GM19438 (cell line): ENCODE measurements at regions not wholly inside any gene's neighbourhood (a gene's known extent, or its start where the extent isn't known, plus 50 kb on each side); places are given as distances from the start of the nearest gene placed in this dataset.
"Not testable (repeated sequence)": the region's sequence is repeated elsewhere in the genome, so short reads cannot be mapped to it uniquely, and the experiment has no call there.

Source experiments
- ATAC-seq: cut with Tn5 transposase; IDR thresholded peaks from one replicate; pipeline ENCODE4 v1.9.1; 2021; ENCODE audit warnings: low read depth; ENCODE audit not compliant: unreplicated experiment

DNA sequence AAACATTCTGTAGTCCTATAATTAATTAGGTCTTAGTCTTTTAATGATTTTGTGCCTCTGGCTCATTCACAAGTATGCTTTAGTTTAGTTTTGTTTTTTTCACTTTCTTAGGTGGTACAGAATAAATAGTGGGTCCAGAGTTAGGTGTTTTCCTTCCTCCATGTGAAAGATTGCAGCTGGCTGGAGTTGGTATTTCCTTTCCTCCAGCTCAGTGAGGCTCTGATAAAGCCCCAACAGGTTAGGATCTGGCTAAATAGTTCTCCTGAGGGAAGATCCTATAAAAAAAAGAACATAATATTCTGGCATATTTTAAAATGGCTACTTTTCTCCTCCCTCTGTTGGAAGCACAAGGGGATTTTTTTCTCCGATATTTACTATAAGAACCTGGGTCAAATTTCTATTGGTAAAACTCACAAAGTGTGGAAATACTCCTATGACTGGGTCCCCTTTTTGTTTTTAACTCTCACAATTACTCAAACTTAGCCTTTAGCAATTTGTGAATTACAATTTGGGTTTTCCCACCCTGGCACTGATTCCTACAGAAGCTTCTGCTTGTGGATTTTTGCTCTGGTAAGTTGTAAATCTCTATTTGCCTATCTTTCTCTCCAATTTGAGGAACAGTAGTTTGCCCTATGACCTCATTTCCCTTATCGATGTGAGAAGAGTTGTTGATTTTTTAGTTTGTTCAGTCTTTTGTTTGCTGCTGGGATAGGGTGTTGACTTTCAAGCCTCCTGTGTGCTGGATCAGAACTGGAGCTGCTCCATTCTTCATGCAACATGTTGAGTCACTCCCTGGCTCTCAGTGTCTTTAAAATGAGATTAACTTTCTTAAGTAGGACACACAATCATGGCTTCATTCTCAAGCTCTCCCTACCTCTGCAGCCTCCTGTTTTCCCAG is 500.9 kb downstream of the RNF144A start:
- no peak for ATAC-seq

DNA sequence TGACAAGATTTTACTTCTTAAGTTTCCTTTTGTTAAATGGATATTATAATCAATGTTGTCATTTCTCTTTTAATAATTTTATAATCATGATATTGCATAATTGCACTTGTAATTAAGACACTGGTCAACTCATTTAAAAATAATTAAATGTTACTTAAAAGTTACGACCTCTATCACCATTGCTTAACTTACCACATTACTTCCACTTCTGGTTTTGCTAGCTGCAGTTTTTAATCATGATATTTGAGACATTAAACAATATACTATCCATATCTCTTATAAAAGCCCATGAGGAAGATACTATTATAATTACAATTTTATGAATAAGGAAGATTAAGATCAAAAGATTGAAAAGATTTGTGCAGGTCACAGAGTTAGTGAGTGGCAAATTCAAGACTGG is 502.0 kb downstream of the RNF144A start:
- ATAC-seq, result no peak

DNA sequence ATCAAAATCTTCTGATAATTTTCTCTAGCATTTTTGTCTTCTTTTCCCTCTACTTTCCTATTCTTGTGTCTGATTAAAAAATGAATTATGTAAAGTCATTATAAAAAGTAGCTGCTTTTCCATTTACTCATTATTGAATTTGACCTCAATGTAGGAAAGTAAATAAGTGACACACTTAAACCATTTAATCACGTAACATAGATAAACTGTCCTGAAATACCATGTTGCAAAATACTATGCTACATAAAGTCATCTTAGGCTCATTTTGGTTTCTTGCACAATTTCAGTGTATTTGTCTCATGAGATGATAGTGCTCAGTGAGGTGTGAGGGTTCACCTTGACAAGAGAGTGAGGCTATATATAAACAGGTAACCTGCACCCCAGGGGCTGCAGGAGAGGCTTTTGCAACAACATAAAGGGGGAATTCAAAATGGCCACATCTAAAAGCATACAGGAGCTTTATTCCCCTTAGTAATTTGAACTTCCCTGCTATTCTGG is 502.7 kb downstream of the RNF144A start:
- ATAC-seq, result no peak

DNA sequence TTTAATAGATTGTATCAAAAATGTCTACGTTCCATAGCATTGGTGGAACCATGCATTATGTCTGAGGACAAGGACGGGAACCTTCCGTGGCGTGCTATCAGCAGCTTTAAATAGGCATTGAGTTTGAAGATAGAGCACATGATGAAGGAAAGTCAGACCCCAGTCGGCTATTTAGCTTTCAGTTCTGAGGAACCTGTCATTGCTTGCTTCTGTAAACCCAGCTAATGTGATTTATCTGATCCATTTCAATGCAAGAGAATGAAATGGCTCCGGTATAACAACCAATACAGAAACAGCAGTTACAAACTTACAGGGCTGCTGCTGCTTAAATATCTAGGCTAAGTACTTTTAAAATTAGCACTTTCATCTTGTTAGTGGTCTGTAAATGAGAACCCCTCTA is 503.3 kb downstream of the RNF144A start:
- no peak for ATAC-seq

DNA sequence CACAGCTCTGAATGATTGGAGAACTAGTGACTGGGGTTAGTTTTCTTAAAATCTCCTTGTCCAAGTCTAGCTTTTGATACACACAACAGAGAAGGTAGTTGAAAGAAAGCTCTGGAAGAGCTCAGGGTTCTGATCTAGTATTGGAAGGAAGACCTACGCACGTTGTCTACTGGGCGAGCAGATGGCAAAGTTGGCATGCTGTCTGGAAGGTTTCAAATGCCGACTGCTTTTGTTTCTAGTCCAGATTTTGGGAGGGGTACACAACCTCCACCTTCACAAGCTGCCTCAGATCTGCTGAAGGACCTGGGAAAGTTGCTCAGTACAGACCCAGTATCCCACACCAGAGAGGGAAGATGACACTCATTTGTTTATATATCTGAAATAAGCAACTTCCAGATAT is 507.3 kb downstream of the RNF144A start:
- no peak for ATAC-seq

DNA sequence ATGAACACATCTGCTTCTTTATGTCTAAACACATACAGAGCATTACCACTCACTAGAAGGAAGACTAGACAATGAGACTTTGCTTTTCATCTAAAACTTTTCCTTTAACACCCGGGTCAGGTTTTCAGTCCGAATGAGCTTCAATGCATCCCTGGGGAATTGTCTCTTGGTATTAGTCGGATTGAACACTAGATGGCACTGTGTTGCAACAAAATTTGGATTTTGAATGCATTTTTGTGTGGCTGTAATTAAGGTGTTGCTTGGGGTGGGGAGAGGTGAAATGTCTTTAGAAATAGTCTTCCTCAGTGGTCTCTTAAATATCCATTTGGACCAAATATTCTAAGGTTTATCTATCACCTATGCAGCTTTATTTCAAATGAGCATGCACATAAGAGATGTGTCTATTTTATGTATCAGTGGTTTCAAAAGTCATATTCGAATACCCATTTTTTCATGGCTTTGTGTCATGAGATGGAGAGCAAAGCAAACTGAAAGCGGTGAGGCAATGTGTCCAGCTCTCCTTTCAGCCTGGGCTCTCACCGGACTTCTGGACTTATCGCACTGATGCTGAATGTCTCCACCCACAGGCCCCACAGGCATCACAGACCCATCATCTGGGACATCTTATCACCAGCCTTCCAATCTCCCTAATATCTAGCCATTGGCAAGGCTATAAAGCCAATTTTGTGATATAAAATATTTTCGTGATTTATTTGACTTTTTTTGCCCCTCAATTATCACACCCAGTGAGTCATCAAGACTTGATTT is 510.3 kb downstream of the RNF144A start:
- ATAC-seq, result no peak

DNA sequence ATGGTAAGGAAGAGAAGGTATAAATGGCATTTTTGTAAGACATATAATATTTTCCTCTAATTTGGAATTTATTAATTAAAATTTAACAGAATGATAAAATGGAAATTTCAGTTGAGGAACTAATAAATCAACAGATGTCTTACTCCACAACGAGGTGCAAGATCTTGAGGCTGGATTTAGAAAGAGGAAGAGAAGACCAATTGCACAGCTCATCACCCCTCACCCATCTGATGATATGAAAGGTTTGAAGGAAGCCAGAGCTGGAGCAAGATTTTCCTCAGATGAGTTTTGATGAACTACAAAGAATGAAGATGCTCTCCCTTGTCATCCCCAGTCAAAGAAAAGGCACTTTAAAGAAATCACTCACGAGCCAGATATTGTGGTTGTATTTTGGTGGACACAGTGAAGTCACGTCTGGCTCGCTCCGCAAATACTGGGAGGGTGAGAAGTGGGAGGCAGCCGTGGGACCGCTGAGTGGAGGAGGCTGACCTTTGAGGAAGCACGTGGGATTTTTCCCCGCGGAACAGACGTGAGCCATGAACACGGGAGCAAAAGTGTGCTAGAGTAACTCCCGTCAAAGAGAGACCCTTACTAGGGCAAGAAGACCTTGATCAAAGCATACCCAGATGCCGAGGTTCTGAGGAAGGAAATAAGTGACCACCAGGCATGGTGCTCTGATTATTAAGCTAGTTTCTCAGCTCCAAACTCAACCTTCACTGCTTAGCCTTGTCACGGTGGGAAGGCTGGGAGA is 511.4 kb downstream of the RNF144A start:
- ATAC-seq, result no peak

DNA sequence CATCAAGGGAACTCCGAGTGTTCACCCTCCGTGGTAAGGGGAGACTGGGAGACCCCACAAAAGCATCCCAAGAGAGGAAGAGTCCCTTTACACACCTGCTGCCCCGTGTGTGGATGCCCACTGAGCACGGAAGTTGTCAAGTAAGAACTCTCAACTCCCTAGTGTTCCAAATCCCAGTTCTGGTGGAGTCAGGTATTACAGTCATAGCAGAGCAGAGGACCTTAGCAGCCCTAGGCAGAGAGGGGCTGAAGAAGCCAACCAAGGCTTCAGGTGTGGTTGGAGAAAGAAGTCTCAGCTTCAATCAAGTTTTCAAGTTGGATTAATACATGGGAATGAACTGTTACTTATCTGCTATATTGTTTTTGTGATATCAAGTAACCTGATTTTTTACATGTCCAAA is 512.5 kb downstream of the RNF144A start:
- ATAC-seq, result no peak

DNA sequence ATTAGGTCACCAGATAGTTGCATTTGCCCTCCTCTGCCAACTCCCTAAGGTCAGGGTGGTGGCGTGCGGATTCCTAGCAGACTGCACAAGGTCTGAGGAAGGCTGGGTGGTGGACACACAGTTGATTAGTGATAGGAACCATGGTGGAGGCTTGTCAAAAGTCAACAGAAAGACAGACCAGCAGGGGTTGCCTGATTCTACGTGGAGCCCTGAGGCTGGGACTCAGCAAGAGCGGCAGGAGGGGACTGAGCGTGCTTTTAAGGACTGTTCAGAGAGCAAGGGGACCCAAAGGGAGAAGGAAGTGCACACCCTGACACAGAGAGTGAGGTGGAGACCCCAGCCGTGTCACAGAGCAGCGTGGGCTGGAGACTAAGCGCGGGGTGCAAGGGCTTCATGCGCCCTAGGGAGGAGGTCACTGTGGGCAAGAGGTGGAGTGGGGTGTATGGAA is 513.2 kb downstream of the RNF144A start:
- no peak for ATAC-seq

DNA sequence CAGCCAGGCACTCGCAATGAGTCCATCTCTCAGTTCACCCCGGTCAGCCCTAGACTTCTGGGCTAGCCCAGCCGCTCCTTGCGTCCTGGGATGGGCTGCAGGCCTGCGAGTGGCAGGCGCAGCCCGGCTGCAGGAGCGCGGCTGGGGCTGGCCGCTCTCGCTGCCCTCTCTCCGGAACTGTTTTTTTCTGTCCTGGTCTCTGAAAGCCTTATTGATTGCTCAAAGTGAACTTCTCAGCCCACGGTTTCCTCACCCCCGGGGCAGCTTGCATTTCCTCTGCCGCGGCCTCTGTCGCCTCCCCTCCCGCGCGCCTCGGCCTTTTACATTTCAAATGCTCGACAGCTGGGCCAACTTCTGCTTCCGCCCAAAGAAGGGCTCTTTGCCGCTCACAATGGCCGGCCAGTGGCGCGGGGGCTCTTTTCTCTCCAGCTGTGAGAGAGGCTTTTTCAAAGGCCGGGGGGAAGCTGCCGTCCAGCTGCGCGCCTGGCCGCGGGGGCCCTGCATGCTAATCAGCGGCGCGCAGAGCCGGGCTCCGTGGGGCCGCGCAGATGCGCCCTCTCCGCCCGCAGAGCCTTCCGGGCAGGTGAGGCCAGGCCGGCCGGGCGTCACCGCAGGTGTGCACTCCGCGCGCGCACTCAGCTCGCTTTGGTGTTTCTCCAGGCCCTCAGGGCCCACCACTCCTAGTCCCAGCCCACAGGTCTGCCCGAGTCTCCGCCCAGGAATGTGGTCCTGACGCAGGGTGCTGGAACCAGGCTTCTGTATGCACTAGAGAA is 513.8 kb downstream of the RNF144A start:
- ATAC-seq, result no peak

DNA sequence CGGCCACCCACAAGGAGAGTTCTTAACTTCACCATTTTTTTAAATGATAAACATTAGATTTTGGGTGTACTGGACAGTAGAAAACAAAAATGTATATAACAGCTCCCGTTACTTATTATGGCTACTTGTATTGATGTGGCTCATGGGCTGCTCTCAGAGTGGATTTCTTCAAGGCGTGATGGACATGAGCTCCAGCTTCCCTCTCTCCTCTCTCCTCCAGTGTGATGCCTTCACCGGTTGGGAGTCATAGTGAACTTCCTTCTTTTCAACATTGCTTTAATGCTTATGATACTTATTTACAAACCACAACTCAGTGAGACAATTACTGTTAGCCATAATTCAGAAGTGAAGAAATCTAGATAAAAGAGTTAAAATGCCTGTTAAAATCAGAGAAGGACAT is 515.2 kb downstream of the RNF144A start:
- ATAC-seq, result no peak

DNA sequence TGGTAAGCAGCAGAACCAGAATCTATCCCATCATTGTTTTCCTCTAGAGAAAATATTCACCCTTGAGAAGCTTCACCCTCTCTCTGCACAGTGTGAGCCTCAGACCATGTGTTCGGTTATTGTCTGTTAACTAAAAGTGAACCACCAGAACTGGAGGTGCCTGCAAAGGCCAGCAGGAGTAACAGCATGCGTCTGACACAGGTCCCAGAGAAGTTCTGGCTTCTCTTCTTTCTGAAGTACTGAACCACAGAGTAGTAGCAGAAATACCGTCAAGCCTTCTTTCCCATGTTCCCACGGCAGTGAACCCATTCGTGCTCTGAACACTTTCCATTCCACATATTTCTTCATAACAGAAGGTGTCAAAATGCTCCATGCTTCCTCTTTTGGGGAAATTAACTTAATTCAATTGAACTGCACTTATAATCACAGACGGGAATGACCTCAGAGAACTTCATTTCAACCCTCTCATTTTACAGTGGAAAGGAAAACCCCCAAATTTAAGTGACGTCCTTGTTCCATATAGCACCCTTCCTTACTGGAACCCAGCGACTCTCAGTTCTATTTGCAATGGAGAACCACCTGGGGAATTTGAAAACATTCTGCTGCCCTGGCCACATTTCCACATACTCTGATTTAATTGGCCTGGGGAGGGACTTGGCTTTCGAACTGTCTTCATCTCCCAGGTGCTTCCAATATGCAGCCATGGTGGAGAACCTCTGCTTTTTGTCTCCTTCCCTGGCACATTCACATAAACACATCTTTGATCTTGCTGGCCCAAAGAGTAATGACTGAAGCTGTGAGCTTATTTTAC is 519.1 kb downstream of the RNF144A start:
- no peak for ATAC-seq

DNA sequence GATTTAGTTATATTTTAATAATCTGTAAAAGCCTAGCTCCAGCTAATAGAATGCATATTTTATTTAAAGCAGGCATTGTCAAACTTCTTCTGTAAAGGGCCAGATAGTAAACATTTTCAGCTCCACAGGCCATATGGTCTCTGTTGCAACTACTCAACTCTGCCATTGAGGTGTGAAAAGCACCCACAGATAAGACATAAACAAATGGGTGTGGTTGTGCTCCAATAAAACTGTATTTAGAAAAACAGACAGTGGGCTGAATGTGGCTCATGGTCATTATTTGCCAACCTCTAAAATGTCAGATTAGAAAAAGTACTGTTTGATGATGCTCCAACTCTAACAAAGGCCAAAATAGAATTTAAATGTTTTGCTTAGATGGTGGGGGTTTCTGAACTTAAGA is 519.9 kb downstream of the RNF144A start:
- ATAC-seq, result no peak

DNA sequence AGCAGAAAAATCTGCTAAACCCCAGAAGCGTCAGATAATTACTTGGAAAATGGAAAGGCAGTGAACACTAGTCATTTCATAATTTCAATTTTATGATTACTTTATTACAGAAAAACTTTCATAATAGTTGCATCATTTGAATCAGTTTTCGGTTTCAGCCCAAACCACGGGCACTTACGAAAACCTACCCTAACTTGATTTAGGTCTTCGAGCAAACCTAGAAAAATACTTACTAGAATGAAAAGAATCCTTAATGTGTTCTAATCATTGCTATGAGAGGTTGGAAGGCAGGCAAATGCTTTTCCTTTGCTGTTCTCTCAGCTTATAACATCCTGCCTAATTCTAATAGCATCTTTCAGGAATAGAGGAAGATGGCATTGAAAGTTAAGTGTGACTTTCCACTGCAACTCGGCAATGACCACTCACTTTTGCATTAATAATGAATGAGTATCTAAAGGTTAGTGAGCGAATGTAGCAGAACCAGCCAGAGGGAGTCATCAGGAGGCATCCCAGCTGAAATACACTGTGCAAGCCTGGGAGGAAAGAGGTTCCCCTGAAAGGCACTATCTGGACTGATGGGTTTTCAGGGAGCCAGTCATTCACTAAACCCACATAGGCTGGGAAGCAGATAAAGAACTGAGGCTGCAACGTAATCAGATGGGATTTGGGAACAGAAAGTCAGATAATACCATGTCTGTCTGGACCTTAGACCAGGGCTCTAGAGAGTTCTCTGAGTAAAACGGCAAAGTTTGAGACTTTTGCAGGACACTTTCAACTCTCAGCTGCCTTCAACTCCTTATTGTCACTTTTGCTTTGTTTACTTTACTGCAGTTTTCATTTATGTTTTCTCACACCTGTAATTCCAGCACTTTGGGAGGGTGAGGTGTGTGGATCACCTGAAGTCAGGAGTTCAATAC is 520.8 kb downstream of the RNF144A start:
- ATAC-seq, result no peak

DNA sequence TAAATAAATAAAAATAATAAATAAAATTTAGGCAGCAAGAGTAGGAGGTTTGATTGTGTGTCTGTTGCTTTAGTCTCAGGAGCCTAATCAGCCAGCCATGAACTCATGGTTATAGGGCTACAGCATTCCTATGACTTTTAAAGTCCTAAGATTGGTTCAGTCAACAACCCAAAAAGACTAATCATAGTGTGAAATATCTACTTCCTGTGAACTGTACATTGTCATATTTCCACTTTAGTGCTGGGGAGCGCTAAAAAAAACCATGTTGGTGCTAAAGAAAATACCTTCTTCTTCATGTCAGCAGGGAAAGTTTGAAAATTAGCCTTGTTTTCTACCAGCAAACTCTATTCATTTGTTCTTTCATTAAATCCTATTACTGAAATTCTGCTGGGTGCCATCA is 521.6 kb downstream of the RNF144A start:
- no peak for ATAC-seq

DNA sequence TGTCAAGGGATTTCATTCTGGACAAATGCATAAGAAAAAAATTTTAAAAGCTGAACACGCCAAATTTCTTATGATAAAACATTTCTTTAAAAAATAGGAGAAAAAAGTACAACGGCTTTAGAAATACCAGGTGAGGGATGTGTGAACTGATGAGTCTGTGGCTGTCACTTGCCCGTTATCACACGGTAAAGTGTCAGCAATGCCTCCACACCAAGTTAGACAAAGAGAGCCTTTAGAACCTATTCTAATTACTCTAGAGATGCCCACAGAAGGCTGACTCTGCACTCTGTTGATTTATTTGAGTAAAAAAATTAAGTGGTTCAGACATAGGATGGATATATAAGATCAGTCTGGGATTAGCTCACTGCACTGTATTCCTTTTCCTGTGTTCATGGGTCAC is 523.8 kb downstream of the RNF144A start:
- no peak for ATAC-seq

DNA sequence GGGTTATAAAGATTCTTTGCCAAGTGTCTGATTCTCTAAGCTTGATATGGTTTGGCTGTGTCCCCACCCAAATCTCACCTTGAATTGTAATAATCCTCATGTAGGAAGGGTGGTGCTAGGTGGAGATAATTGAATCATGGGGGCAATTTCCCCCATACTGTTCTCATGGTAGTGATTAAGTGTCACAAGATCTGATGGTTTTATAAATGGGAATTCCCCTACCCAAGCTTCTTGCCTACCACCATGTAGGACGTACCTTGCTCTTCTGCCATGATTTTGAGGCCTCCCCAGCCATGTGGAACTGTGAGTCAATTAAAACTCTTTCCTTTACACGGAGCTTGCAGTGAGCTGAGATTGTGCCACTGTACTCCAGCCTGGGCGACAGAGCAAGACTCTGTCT is 524.6 kb downstream of the RNF144A start:
- ATAC-seq, result not testable (repeated sequence)

DNA sequence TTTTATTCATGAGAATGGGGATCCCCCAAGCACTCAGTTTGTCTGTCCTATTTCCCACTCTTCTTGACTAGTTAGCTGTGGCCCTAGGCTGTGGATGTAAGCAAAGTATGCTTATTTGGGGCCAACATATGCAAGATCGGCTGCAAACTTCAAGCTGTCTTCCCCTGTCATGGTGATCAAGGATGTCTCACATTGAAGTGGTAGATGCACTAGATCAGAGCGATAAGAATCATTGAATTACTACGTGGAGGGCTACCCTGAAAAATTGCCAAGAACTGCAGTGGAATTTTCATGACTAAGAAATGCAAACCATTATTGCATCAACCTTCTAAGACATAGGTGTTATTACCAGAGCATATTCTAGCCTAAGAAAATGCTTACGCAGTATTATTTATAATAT is 527.4 kb downstream of the RNF144A start:
- ATAC-seq, result no peak
